HepG2 (cell line): ENCODE measurements at regions not wholly inside any gene's neighbourhood (a gene's known extent, or its start where the extent isn't known, plus 50 kb on each side); places are given as distances from the start of the nearest gene placed in this dataset.

Source experiments
- CC2D1A ChIP-seq: sonication (generic); formaldehyde crosslinking; IDR thresholded peaks from 2 replicates; pipeline ENCODE4 v1.8.1; 2023; ENCODE audit warnings: mild to moderate bottlenecking, missing genetic modification reagents
- EP300 ChIP-seq, 3 experiments: sonication (generic) in 1 of 3; formaldehyde crosslinking in 1 of 3; IDR thresholded peaks; 2 replicates each; pipeline versions ENCODE4 v1.5.1 to v1.6.1; 2011 to 2020; ENCODE audit warnings: low read depth in 2 of 3, low read length in 2 of 3, borderline replicate concordance in 1 of 3, improper control_type of control experiment in 1 of 3, mild to moderate bottlenecking in 1 of 3, missing genetic modification reagents in 1 of 3, moderate library complexity in 1 of 3
- MED13 ChIP-seq: sonication (generic); formaldehyde crosslinking; IDR thresholded peaks from 2 replicates; pipeline ENCODE4 v1.5.0; 2020; ENCODE audit warnings: missing genetic modification reagents
- PLRG1 ChIP-seq: fragments of 450-650 bp; conservative IDR thresholded peaks from 2 replicates; pipeline ENCODE4 v1.6.1; 2016
- PRPF4 ChIP-seq: fragments of 200-400 bp; formaldehyde crosslinking; IDR thresholded peaks from 2 replicates; pipeline ENCODE4 v1.6.1; 2016; ENCODE audit warnings: low read length, low read depth; ENCODE audit not compliant: poor library complexity, severe bottlenecking
- SALL2 ChIP-seq: sonication (generic); formaldehyde crosslinking; IDR thresholded peaks from 2 replicates; pipeline ENCODE4 v1.8.1; 2023; ENCODE audit warnings: mild to moderate bottlenecking, missing genetic modification reagents, inconsistent platforms
- WIZ ChIP-seq: sonication (generic); formaldehyde crosslinking; IDR thresholded peaks from 2 replicates; pipeline ENCODE4 v1.5.1; 2020; ENCODE audit warnings: mild to moderate bottlenecking, missing genetic modification reagents
- ZNF264 ChIP-seq: sonication (generic); formaldehyde crosslinking; IDR thresholded peaks from 2 replicates; pipeline ENCODE4 v1.4.0; 2020; ENCODE audit warnings: missing genetic modification reagents
- ZNF468 ChIP-seq: sonication (generic); formaldehyde crosslinking; IDR thresholded peaks from 2 replicates; pipeline ENCODE4 v1.8.0; 2022; ENCODE audit warnings: mild to moderate bottlenecking, moderate library complexity, missing genetic modification reagents
- ZNF547 ChIP-seq: sonication (generic); formaldehyde crosslinking; IDR thresholded peaks from 2 replicates; pipeline ENCODE4 v1.5.1; 2020; ENCODE audit warnings: mild to moderate bottlenecking, missing genetic modification reagents
- ZNF761 ChIP-seq: sonication (generic); formaldehyde crosslinking; conservative IDR thresholded peaks from 2 replicates; pipeline ENCODE4 v1.4.0; 2020; ENCODE audit warnings: mild to moderate bottlenecking, missing genetic modification reagents
- TF ChIP-seq, protein P1 (sequence below): IDR thresholded peaks from 2 replicates; pipeline ENCODE4 v1.4.0; 2020; ENCODE audit warnings: mild to moderate bottlenecking, missing genetic modification reagents
- TF ChIP-seq, protein P2 (sequence below): sonication (generic); formaldehyde crosslinking; IDR thresholded peaks from 2 replicates; pipeline ENCODE4 v1.5.1; 2020; ENCODE audit warnings: mild to moderate bottlenecking, moderate library complexity, missing genetic modification reagents
- TF ChIP-seq, protein P3 (sequence below): sonication (generic); formaldehyde crosslinking; IDR thresholded peaks from 2 replicates; pipeline ENCODE4 v1.4.0; 2020; ENCODE audit warnings: mild to moderate bottlenecking, missing genetic modification reagents, borderline replicate concordance
- TF ChIP-seq, protein P4 (sequence below): sonication (generic); formaldehyde crosslinking; IDR thresholded peaks from 2 replicates; pipeline ENCODE4 v1.4.0; 2020; ENCODE audit warnings: low read depth, missing genetic modification reagents

DNA sequence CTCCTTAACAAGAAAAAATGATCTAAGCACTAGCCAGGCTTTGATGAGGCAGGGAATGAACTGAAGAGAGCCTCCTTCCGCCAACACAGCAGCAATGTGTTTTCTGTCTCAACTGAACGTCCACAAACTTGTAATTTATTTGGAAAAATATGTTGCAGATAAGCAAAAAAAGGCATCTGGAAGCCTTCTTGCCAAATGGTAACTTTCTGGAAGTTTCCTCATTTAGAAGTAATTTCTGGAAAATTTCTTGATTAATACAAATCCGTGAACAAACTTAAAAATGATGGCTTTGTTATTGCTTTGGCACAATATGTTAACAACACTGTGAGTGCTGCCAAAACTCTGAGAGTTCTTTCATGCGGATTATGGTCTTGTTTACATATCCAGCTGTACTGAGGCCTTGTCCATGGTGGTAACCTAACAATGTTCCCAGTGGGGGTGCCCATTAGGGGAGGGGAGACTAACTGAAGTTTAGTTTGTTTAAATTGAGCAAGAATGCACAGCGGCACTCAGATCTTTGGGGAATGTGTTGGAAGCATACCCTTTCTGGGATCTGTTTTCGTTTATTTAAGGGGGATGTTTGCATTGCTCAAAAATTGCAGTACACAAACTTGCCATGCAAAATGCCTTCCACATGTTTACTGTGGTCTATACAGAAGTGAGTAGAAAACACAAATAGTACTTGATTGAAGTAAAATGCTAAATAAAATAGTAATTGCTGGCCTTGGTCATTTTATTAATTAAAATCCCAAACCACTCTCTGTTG is 334.7 kb downstream of the NR2F1-AS1 start (continued):
- TF ChIP-seq ZNF761 (CRISPR knock-in tag) = peak; percentile 69; the same call in 1 of the 2 replicates
- peak; percentile 88 for TF ChIP-seq ZNF264
- no peak for TF ChIP-seq ZNF468
- TF ChIP-seq, protein P1, sequence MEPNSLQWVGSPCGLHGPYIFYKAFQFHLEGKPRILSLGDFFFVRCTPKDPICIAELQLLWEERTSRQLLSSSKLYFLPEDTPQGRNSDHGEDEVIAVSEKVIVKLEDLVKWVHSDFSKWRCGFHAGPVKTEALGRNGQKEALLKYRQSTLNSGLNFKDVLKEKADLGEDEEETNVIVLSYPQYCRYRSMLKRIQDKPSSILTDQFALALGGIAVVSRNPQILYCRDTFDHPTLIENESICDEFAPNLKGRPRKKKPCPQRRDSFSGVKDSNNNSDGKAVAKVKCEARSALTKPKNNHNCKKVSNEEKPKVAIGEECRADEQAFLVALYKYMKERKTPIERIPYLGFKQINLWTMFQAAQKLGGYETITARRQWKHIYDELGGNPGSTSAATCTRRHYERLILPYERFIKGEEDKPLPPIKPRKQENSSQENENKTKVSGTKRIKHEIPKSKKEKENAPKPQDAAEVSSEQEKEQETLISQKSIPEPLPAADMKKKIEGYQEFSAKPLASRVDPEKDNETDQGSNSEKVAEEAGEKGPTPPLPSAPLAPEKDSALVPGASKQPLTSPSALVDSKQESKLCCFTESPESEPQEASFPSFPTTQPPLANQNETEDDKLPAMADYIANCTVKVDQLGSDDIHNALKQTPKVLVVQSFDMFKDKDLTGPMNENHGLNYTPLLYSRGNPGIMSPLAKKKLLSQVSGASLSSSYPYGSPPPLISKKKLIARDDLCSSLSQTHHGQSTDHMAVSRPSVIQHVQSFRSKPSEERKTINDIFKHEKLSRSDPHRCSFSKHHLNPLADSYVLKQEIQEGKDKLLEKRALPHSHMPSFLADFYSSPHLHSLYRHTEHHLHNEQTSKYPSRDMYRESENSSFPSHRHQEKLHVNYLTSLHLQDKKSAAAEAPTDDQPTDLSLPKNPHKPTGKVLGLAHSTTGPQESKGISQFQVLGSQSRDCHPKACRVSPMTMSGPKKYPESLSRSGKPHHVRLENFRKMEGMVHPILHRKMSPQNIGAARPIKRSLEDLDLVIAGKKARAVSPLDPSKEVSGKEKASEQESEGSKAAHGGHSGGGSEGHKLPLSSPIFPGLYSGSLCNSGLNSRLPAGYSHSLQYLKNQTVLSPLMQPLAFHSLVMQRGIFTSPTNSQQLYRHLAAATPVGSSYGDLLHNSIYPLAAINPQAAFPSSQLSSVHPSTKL (CRISPR knock-in tag) = peak; percentile 99
- TF ChIP-seq CC2D1A (CRISPR knock-in tag) = no peak
- TF ChIP-seq PLRG1 = no peak
- TF ChIP-seq ZNF547 = peak; percentile 48; the same call in 1 of the 2 replicates
- TF ChIP-seq SALL2 (CRISPR knock-in tag) = peak; percentile 86
- peak; percentile 95 for TF ChIP-seq MED13
- TF ChIP-seq WIZ = peak; percentile 47; the same call in 1 of the 2 replicates
- peak; percentile 86 to 99 for TF ChIP-seq EP300 (IDR thresholded peaks at IDR 0.05; ENCODE audit: low read depth in 2 of 2, low read length in 2 of 2)
- peak; percentile 99 for TF ChIP-seq EP300 (CRISPR knock-in tag; IDR thresholded peaks at IDR 0.05; ENCODE audit: borderline replicate concordance)
- TF ChIP-seq, protein P2, sequence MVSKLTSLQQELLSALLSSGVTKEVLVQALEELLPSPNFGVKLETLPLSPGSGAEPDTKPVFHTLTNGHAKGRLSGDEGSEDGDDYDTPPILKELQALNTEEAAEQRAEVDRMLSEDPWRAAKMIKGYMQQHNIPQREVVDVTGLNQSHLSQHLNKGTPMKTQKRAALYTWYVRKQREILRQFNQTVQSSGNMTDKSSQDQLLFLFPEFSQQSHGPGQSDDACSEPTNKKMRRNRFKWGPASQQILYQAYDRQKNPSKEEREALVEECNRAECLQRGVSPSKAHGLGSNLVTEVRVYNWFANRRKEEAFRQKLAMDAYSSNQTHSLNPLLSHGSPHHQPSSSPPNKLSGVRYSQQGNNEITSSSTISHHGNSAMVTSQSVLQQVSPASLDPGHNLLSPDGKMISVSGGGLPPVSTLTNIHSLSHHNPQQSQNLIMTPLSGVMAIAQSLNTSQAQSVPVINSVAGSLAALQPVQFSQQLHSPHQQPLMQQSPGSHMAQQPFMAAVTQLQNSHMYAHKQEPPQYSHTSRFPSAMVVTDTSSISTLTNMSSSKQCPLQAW = peak; percentile 88
- TF ChIP-seq, protein P3, sequence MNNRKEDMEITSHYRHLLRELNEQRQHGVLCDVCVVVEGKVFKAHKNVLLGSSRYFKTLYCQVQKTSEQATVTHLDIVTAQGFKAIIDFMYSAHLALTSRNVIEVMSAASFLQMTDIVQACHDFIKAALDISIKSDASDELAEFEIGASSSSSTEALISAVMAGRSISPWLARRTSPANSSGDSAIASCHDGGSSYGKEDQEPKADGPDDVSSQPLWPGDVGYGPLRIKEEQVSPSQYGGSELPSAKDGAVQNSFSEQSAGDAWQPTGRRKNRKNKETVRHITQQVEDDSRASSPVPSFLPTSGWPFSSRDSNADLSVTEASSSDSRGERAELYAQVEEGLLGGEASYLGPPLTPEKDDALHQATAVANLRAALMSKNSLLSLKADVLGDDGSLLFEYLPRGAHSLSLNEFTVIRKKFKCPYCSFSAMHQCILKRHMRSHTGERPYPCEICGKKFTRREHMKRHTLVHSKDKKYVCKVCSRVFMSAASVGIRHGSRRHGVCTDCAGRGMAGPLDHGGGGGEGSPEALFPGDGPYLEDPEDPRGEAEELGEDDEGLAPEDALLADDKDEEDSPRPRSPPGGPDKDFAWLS (CRISPR knock-in tag) = no peak
- TF ChIP-seq, protein P4, sequence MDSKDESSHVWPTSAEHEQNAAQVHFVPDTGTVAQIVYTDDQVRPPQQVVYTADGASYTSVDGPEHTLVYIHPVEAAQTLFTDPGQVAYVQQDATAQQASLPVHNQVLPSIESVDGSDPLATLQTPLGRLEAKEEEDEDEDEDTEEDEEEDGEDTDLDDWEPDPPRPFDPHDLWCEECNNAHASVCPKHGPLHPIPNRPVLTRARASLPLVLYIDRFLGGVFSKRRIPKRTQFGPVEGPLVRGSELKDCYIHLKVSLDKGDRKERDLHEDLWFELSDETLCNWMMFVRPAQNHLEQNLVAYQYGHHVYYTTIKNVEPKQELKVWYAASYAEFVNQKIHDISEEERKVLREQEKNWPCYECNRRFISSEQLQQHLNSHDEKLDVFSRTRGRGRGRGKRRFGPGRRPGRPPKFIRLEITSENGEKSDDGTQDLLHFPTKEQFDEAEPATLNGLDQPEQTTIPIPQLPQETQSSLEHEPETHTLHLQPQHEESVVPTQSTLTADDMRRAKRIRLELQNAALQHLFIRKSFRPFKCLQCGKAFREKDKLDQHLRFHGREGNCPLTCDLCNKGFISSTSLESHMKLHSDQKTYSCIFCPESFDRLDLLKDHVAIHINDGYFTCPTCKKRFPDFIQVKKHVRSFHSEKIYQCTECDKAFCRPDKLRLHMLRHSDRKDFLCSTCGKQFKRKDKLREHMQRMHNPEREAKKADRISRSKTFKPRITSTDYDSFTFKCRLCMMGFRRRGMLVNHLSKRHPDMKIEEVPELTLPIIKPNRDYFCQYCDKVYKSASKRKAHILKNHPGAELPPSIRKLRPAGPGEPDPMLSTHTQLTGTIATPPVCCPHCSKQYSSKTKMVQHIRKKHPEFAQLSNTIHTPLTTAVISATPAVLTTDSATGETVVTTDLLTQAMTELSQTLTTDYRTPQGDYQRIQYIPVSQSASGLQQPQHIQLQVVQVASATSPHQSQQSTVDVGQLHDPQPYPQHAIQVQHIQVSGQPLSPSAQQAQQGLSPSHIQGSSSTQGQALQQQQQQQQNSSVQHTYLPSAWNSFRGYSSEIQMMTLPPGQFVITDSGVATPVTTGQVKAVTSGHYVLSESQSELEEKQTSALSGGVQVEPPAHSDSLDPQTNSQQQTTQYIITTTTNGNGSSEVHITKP (CRISPR knock-in tag) = peak; percentile 80
- no peak for TF ChIP-seq PRPF4
